Renal pelvis (tissue), 1 donor: ENCODE measurements at regions not wholly inside any gene's neighbourhood (a gene's known extent, or its start where the extent isn't known, plus 50 kb on each side); places are given as distances from the start of the nearest gene placed in this dataset.

ENCODE experiments used
- DNase-seq: peaks from one replicate; pipeline ENCODE4 v3.0.0-alpha.2; 2013

GRCh38 chr21:38196036-38196435 is 60.8 kb upstream of the KCNJ15 start:
- no peak for DNase-seq

- no peak for DNase-seq
Observed at GRCh38 chr21:38202811-38203210, 54.0 kb upstream of the KCNJ15 start.

- DNase-seq: no peak
Observed at GRCh38 chr21:38203229-38203628, 53.6 kb upstream of the KCNJ15 start.

- no peak for DNase-seq
Observed at GRCh38 chr21:38205940-38206339, 50.9 kb upstream of the KCNJ15 start.

GRCh38 chr21:38206646-38207045 is 50.1 kb upstream of the KCNJ15 start:
- DNase-seq: no peak
